ENCODE measurements at regions not wholly inside any gene's neighbourhood (a gene's known extent, or its start where the extent isn't known, plus 50 kb on each side); places are given as distances from the start of the nearest gene placed in this dataset.

DNA sequence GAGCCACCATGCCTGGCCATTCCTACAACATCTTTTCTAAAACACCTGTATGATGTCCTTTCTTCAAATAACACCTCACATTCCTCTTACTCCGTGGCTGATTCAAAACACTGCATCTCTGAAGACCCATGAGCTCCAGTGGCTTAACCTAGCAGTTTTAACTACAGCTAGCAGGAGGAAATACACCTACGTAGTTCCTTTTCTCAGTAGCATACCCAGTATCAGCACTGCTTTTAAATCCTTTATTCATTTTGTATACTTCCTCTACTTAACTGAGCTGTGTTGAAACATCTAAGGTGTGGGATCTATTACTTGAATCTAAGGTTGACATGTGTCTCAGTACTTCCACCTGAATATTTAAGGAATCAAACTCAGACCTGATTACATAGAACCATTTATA lies 113.6 kb upstream of the CCDC28A start:
- Histone ChIP-seq H3K36me3 (ENCODE audit: insufficient read depth, low read length) (no peaks in the 10 kb centered on the region), H3K27me3 (ENCODE audit: control insufficient read depth in 1 of 2, insufficient read depth in 2 of 2, low read length in 2 of 2) (no peaks in the 10 kb centered on the region), H3K4me1 (ENCODE audit: insufficient read depth, low read length) (no peaks in the 10 kb centered on the region), H3K9me3 (ENCODE audit: control insufficient read depth in 1 of 2, insufficient read depth in 1 of 2, low read length in 2 of 2) (no peaks in the 10 kb centered on the region), H3K27ac (ENCODE audit: low read depth in 1 of 2, low read length in 2 of 2) (no peak overlapping the region), H3K4me3 (ENCODE audit: low read length) (no peak overlapping the region)
- ATAC-seq (ENCODE audit: poor library complexity) (no peak), DNase-seq (no peak)
- H3K4me3 Mint-ChIP-seq = no peak overlapping the region
- ChIA-PET CTCF (no interaction called here), POLR2A (no interaction called here)
- no peaks in the 10 kb centered on the region for H3K4me1 Mint-ChIP-seq (ENCODE audit: low read depth)
- intact Hi-C loops (cut with DNase I, micrococcal nuclease) = no loop called here
- H3K9me3 Mint-ChIP-seq = no peaks in the 10 kb centered on the region
- TF ChIP-seq, protein P1, sequence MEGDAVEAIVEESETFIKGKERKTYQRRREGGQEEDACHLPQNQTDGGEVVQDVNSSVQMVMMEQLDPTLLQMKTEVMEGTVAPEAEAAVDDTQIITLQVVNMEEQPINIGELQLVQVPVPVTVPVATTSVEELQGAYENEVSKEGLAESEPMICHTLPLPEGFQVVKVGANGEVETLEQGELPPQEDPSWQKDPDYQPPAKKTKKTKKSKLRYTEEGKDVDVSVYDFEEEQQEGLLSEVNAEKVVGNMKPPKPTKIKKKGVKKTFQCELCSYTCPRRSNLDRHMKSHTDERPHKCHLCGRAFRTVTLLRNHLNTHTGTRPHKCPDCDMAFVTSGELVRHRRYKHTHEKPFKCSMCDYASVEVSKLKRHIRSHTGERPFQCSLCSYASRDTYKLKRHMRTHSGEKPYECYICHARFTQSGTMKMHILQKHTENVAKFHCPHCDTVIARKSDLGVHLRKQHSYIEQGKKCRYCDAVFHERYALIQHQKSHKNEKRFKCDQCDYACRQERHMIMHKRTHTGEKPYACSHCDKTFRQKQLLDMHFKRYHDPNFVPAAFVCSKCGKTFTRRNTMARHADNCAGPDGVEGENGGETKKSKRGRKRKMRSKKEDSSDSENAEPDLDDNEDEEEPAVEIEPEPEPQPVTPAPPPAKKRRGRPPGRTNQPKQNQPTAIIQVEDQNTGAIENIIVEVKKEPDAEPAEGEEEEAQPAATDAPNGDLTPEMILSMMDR (IDR thresholded peaks at IDR 0.05) = no peak
- no peak overlapping the region for H3K27ac Mint-ChIP-seq
- H3K27me3 Mint-ChIP-seq = no peaks in the 10 kb centered on the region
- no peaks in the 10 kb centered on the region for H3K36me3 Mint-ChIP-seq (ENCODE audit: low read depth)

DNA sequence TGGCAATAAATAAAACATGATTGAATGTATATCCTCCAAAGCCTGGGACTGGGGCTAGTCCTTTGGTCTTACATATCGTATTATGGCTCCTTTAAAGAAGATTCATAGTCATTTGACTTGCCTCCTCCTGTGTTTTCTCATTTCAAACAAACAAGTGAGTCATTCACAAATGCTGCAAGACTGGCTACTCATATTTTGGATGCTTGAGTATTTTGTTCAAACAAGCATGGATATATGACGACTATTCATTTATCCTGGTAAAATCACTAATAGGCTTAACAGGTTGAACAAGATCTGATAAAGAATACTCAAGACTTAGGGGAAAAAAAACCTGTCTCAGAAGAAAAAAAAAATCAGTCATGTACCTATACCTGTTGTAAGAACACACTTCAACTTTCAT lies 111.1 kb upstream of the CCDC28A start:
- no peak overlapping the region for H3K4me3 ChIP-seq (ENCODE audit: low read length)
- no peaks in the 10 kb centered on the region for H3K27me3 Mint-ChIP-seq
- no peaks in the 10 kb centered on the region for H3K9me3 ChIP-seq (ENCODE audit: control insufficient read depth in 1 of 2, insufficient read depth in 1 of 2, low read length in 2 of 2)
- no peaks in the 10 kb centered on the region for H3K4me1 Mint-ChIP-seq (ENCODE audit: low read depth)
- no peak overlapping the region for H3K4me3 Mint-ChIP-seq
- POLR2A ChIA-PET = no interaction called here
- CTCF ChIA-PET = no interaction called here
- intact Hi-C loops (cut with DNase I, micrococcal nuclease) = no loop called here
- no peak overlapping the region for H3K27ac Mint-ChIP-seq
- H3K9me3 Mint-ChIP-seq = no peaks in the 10 kb centered on the region
- H3K36me3 ChIP-seq (ENCODE audit: insufficient read depth, low read length) = no peaks in the 10 kb centered on the region
- H3K4me1 ChIP-seq (ENCODE audit: insufficient read depth, low read length) = no peaks in the 10 kb centered on the region
- DNase-seq (no peak), ATAC-seq (ENCODE audit: poor library complexity) (no peak)
- TF ChIP-seq, protein P1 (IDR thresholded peaks at IDR 0.05) = no peak
- H3K27me3 ChIP-seq (ENCODE audit: control insufficient read depth in 1 of 2, insufficient read depth in 2 of 2, low read length in 2 of 2) = no peaks in the 10 kb centered on the region
- no peak overlapping the region for H3K27ac ChIP-seq (ENCODE audit: low read depth in 1 of 2, low read length in 2 of 2)
- H3K36me3 Mint-ChIP-seq (ENCODE audit: low read depth) = no peaks in the 10 kb centered on the region

DNA sequence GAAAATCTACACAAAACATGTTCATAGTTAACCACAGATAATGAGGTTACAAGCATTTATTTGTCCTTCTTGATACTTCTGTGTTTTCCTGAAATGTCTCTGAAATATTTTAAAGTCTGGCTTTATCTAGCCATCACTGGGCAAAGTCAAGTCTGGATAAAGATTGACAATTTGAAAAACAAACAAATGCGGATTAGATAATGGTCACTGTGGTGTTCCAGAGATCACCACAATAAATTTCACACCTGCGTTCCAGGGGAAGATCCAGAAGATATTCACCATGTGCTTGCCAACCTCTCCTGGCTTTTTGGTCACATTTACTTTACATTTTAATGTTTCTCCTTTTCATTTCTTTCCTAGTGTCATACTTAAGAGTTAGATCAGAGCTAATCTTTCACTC lies 109.7 kb upstream of the CCDC28A start:
- H3K27me3 Mint-ChIP-seq = no peaks in the 10 kb centered on the region
- POLR2A ChIA-PET = no interaction called here
- intact Hi-C loops (cut with DNase I, micrococcal nuclease) = no loop called here
- DNase-seq = no peak
- Histone ChIP-seq H3K27me3 (ENCODE audit: control insufficient read depth in 1 of 2, insufficient read depth in 2 of 2, low read length in 2 of 2) (no peaks in the 10 kb centered on the region), H3K4me1 (ENCODE audit: insufficient read depth, low read length) (no peaks in the 10 kb centered on the region), H3K36me3 (ENCODE audit: insufficient read depth, low read length) (no peaks in the 10 kb centered on the region), H3K9me3 (ENCODE audit: control insufficient read depth in 1 of 2, insufficient read depth in 1 of 2, low read length in 2 of 2) (no peaks in the 10 kb centered on the region), H3K27ac (ENCODE audit: low read depth in 1 of 2, low read length in 2 of 2) (no peak overlapping the region), H3K4me3 (ENCODE audit: low read length) (no peak overlapping the region)
- H3K9me3 Mint-ChIP-seq = no peaks in the 10 kb centered on the region
- H3K4me1 Mint-ChIP-seq (ENCODE audit: low read depth) = no peaks in the 10 kb centered on the region
- CTCF ChIA-PET = no interaction called here
- no peak overlapping the region for H3K4me3 Mint-ChIP-seq
- H3K36me3 Mint-ChIP-seq (ENCODE audit: low read depth) = no peaks in the 10 kb centered on the region
- H3K27ac Mint-ChIP-seq = no peak overlapping the region
- no peak for ATAC-seq (ENCODE audit: poor library complexity)
- TF ChIP-seq, protein P1 (IDR thresholded peaks at IDR 0.05) = no peak

Measured in CD4-positive, alpha-beta T cell (primary cell).